ENCODE measurements at regions not wholly inside any gene's neighbourhood (a gene's known extent, or its start where the extent isn't known, plus 50 kb on each side); places are given as distances from the start of the nearest gene placed in this dataset.

DNA sequence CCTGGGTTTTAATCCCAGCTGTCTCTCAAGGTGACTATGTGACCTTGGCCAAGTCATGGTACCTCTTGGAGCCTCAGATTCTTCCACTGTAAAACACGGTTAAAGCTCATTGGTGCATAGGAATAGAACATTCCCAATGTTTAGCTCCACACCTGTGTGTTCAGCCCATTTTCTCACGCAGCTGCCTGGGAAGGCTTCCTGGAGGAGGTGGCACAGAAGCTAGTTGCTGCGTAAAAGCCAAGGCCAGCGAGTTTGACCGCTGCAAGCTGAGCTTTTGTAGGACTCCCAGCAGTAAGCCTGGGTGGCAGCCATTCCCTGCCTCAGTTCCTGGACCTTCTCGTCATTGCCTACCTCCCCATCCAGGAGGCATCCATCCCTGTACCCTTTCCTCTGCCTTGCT is 326.6 kb downstream of the RPS24 start:
- TF ChIP-seq, protein P1, sequence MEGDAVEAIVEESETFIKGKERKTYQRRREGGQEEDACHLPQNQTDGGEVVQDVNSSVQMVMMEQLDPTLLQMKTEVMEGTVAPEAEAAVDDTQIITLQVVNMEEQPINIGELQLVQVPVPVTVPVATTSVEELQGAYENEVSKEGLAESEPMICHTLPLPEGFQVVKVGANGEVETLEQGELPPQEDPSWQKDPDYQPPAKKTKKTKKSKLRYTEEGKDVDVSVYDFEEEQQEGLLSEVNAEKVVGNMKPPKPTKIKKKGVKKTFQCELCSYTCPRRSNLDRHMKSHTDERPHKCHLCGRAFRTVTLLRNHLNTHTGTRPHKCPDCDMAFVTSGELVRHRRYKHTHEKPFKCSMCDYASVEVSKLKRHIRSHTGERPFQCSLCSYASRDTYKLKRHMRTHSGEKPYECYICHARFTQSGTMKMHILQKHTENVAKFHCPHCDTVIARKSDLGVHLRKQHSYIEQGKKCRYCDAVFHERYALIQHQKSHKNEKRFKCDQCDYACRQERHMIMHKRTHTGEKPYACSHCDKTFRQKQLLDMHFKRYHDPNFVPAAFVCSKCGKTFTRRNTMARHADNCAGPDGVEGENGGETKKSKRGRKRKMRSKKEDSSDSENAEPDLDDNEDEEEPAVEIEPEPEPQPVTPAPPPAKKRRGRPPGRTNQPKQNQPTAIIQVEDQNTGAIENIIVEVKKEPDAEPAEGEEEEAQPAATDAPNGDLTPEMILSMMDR (IDR thresholded peaks at IDR 0.05): no peak
- TF ChIP-seq EZH2 (IDR thresholded peaks at IDR 0.05; ENCODE audit: borderline replicate concordance, insufficient read depth, low read depth, low read length, poor library complexity, severe bottlenecking): no peak
